K562 (cell line): ENCODE measurements at regions not wholly inside any gene's neighbourhood (a gene's known extent, or its start where the extent isn't known, plus 50 kb on each side); places are given as distances from the start of the nearest gene placed in this dataset.

Experiments used
- ATAC-seq: fragments of 200-7000 bp; cut with Tn5 transposase; 3 replicates; pipeline ENCODE4 v1.9.1; 2020; ENCODE audit warnings: moderate library complexity
- BruUV-seq: library from RNA; stranded (reverse); fragments of 400-500 nt; replicated peaks from 2 replicates; lab custom pipeline; 2021; lab: Mats Ljungman, UMichigan
- CTCF ChIA-PET: fragments of 300-600 bp; formaldehyde crosslinking; extraction: SDS; loops from one replicate; lab custom pipeline; 2021; ENCODE audit warnings: low intra/inter-chr PET ratio; lab: Yijun Ruan, JAX
- POLR2A ChIA-PET: fragments of 300-600, 350-650 bp; sonication (Branson Sonifier 250); formaldehyde crosslinking; extraction: SDS; loops from one replicate; lab custom pipeline; 2021; ENCODE audit warnings: antibody characterized with exemption, inconsistent platforms; lab: Yijun Ruan, JAX
- DNase-seq, 4 experiments: peaks; one replicate each; pipeline versions ENCODE4 v3.0.0 to v3.0.0-alpha.2; 2011 to 2018; ENCODE audit warnings: low spot score in 3 of 4, mixed read lengths in 3 of 4; ENCODE audit errors: extremely low read depth in 1 of 4
- FAIRE-seq: peaks from 2 replicates; lab custom pipeline; 2011; peaks lifted over from hg19 to GRCh38; lab: Jason Lieb, UNC
- H2AFZ ChIP-seq: 2 replicates; pipeline ENCODE4 v1.6.0; 2011; ENCODE audit warnings: low read depth, low read length, control low read depth, inconsistent platforms
- H3K27ac ChIP-seq: fragments of 200-600 bp; 3 replicates; pipeline ENCODE4 v1.8.0; 2011; ENCODE audit warnings: low read depth, mild to moderate bottlenecking, control low read depth, inconsistent platforms, low read length, moderate library complexity, mixed read lengths; ENCODE audit errors: extremely low read depth
- H3K27me3 ChIP-seq, 2 experiments: fragments of 300-600 bp in 1 of 2; 2 replicates in 1 of 2; 3 replicates in 1 of 2; pipeline versions ENCODE4 v1.6.0 to v1.8.0; 2011; ENCODE audit warnings: inconsistent platforms in 2 of 2, low read length in 2 of 2, mild to moderate bottlenecking in 1 of 2, mixed read lengths in 1 of 2, moderate library complexity in 1 of 2; ENCODE audit not compliant: control insufficient read depth in 2 of 2, insufficient read depth in 2 of 2
- H3K36me3 ChIP-seq: fragments of 300-600 bp; 3 replicates; pipeline ENCODE4 v1.8.0; 2011; ENCODE audit warnings: mild to moderate bottlenecking, low read length, inconsistent platforms; ENCODE audit not compliant: control insufficient read depth, insufficient read depth
- H3K4me1 ChIP-seq, 2 experiments: fragments of 200-600 bp in 1 of 2; replicated peaks in 1 of 2; 2 replicates in 1 of 2; 3 replicates in 1 of 2; pipeline versions ENCODE4 v1.5.1 to v1.8.0; 2011; ENCODE audit warnings: inconsistent platforms in 2 of 2, low read length in 2 of 2, mild to moderate bottlenecking in 1 of 2, mixed read lengths in 1 of 2, moderate library complexity in 1 of 2; ENCODE audit not compliant: control insufficient read depth in 2 of 2, insufficient read depth in 2 of 2
- H3K4me2 ChIP-seq: 2 replicates; pipeline ENCODE4 v1.6.1; 2011; ENCODE audit warnings: low read length, control low read depth, inconsistent platforms, mixed read lengths; ENCODE audit not compliant: insufficient read depth
- H3K4me3 ChIP-seq: fragments of 200-600 bp; sonication (generic), shearing (Covaris generic); 2 replicates; pipeline ENCODE4 v1.5.1; 2016; ENCODE audit warnings: control low read depth, inconsistent platforms
- H3K79me2 ChIP-seq: fragments of 200-600 bp; 3 replicates; pipeline ENCODE4 v1.8.0; 2011; ENCODE audit warnings: low read length, inconsistent platforms; ENCODE audit not compliant: control insufficient read depth, insufficient read depth
- H3K9ac ChIP-seq, 2 experiments: 2 replicates each; pipeline versions ENCODE4 v1.6.0 to v1.6.1; 2011; ENCODE audit warnings: low read depth in 2 of 2, low read length in 2 of 2, control low read depth in 1 of 2, inconsistent platforms in 1 of 2, mild to moderate bottlenecking in 1 of 2, mixed read lengths in 1 of 2; ENCODE audit not compliant: insufficient read depth in 1 of 2
- H3K9me1 ChIP-seq: one replicate; pipeline ENCODE4 v1.6.0; 2011; ENCODE audit warnings: inconsistent platforms, mild to moderate bottlenecking, low read length, moderate library complexity; ENCODE audit not compliant: control insufficient read depth, insufficient read depth
- H3K9me3 ChIP-seq: replicated peaks from 2 replicates; pipeline ENCODE4 v1.5.1; 2011; ENCODE audit warnings: low read depth, low read length, inconsistent platforms; ENCODE audit not compliant: control insufficient read depth, insufficient read depth
- H4K20me1 ChIP-seq: replicated peaks from 2 replicates; pipeline ENCODE4 v1.6.1; 2011; ENCODE audit warnings: low read length, inconsistent platforms, mixed read lengths; ENCODE audit not compliant: control insufficient read depth, insufficient read depth
- ATF3 ChIP-seq, 2 experiments: fragments of 450-650 bp in 1 of 2; sonication (generic) in 1 of 2; formaldehyde crosslinking in 1 of 2; IDR thresholded peaks in 1 of 2; conservative IDR thresholded peaks in 1 of 2; 2 replicates each; pipeline versions ENCODE4 v1.6.1 to v1.8.1; 2016 to 2023; ENCODE audit warnings: mild to moderate bottlenecking in 2 of 2, moderate library complexity in 2 of 2, inconsistent platforms in 1 of 2, missing genetic modification reagents in 1 of 2
- ATF7 ChIP-seq: fragments of 450-650 bp; IDR thresholded peaks from 2 replicates; pipeline ENCODE4 v1.7.1; 2014; ENCODE audit warnings: mild to moderate bottlenecking, moderate library complexity
- GTF2A2 ChIP-seq: IDR thresholded peaks from 2 replicates; pipeline ENCODE4 v1.6.1; 2016; ENCODE audit warnings: mild to moderate bottlenecking, missing genetic modification characterization, missing compliant biosample characterization
- ID3 ChIP-seq, 2 experiments: fragments of 250-450 bp in 1 of 2; fragments of 450-650 bp in 1 of 2; sonication (Bioruptor Pico) in 1 of 2; IDR thresholded peaks; 2 replicates each; pipeline versions ENCODE4 v1.6.1 to v1.8.0; 2016 to 2021; ENCODE audit warnings: mild to moderate bottlenecking in 2 of 2, moderate library complexity in 2 of 2, missing compliant biosample characterization in 1 of 2, missing genetic modification characterization in 1 of 2
- JUND ChIP-seq, 2 experiments: IDR thresholded peaks; 2 replicates in 1 of 2; 3 replicates in 1 of 2; pipeline ENCODE4 v1.6.1; 2011; ENCODE audit warnings: borderline replicate concordance in 2 of 2, low read depth in 2 of 2, low read length in 2 of 2, improper control_type of control experiment in 1 of 2, missing biosample characterization in 1 of 2, missing genetic modification characterization in 1 of 2, missing genetic modification reagents in 1 of 2
- ZNF395 ChIP-seq: fragments of 200-800 bp; sonication (Bioruptor generic); IDR thresholded peaks from 2 replicates; pipeline ENCODE4 v1.6.1; 2017; ENCODE audit warnings: missing genetic modification characterization, missing compliant biosample characterization
- WGBS: fragments of 100-300 bp; shearing (Covaris generic); methylation state at CpG from one replicate; pipeline ENCODE4 v1.1.6; 2016; ENCODE audit warnings: low coverage, mixed read lengths; ENCODE audit not compliant: insufficient coverage; ENCODE audit errors: missing lambda C conversion rate; 5-methylcytosine and 5-hydroxymethylcytosine counted together
- in situ Hi-C: fragments of 300-500 bp; cut with MboI; formaldehyde crosslinking; loops from 4 replicates; pipeline ENCODE4 v1.15.0; 2018; ENCODE audit warnings: inconsistent platforms, mixed read lengths
- intact Hi-C: fragments of 100-400 bp; cut with micrococcal nuclease; formaldehyde crosslinking; loops from 2 replicates; pipeline ENCODE4 v1.14.2; 2022

- Histone ChIP-seq H3K27me3 (no peaks in the 10 kb centered on the region), H4K20me1 (no peaks in the 10 kb centered on the region), H3K4me2 (no peak overlapping the region; the same call in 1 of the 2 replicates), H3K9ac (no peak overlapping the region), H3K79me2 (no peaks in the 10 kb centered on the region), H3K4me1 (peaks cover 0 to 19% of the 10 kb centered on the region in 2 experiments; a peak in 4 of 5 replicates), H3K27ac (peak overlapping the region; percentile 23; the same call in 1 of the 3 replicates), H3K4me3 (no peak overlapping the region), H2AFZ (peak overlapping the region; percentile 82), H3K9me3 (no peaks in the 10 kb centered on the region), H3K36me3 (no peaks in the 10 kb centered on the region), H3K9me1 (no peaks in the 10 kb centered on the region)
- TF ChIP-seq ID3 (CRISPR knock-in tag; IDR thresholded peaks at IDR 0.05) (no peak), ID3 (tag; IDR thresholded peaks at IDR 0.05) (no peak), ATF3 (IDR thresholded peaks at IDR 0.05) (peak; percentile 59; the same call in 1 of the 2 replicates), ATF3 (CRISPR knock-in tag; conservative IDR thresholded peaks at IDR 0.05) (no peak), ATF7 (peak; percentile 32; the same call in 1 of the 2 replicates), ZNF395 (CRISPR knock-in tag) (peak; percentile 72; the same call in 1 of the 2 replicates), GTF2A2 (tag) (no peak), JUND (IDR thresholded peaks at IDR 0.05; ENCODE audit: borderline replicate concordance, low read depth, low read length) (no peak; the same call in 1 of the 2 replicates), JUND (tag; IDR thresholded peaks at IDR 0.05; ENCODE audit: borderline replicate concordance, low read depth, low read length) (peak; percentile 37; the same call in 2 of the 3 replicates)
- 46% methylated on average over 6 of the region's 6 CpGs for WGBS
- peak in 1 of 4 experiments; percentile 12 for DNase-seq
- FAIRE-seq = no peak
- in situ Hi-C loops (no loop called here), intact Hi-C loops (no loop called here)
- POLR2A ChIA-PET = no interaction called here
- CTCF ChIA-PET = no interaction called here
- BruUV-seq = no TSS peak
- ATAC-seq = peak; percentile 28; the same call in 2 of the 3 replicates
These were observed 71.4 kb upstream of the MBOAT2 start for GRCh38 chr2:9074930-9075329.
